NB4 (cell line): ENCODE measurements at regions not wholly inside any gene's neighbourhood (a gene's known extent, or its start where the extent isn't known, plus 50 kb on each side); places are given as distances from the start of the nearest gene placed in this dataset.

Experiments
- MYC ChIP-seq: IDR thresholded peaks from 2 replicates; pipeline ENCODE4 v1.6.1; 2011; ENCODE audit warnings: low read depth, low read length
- POLR2A ChIP-seq: IDR thresholded peaks from 2 replicates; pipeline ENCODE4 v1.6.1; 2011; ENCODE audit warnings: mild to moderate bottlenecking; ENCODE audit not compliant: insufficient read length; ENCODE audit errors: extremely low read depth
- TF ChIP-seq, protein P1 (sequence below): IDR thresholded peaks from 2 replicates; pipeline ENCODE4 v1.6.1; 2011; ENCODE audit warnings: low read depth, low read length
- TF ChIP-seq, protein P2 (sequence below): IDR thresholded peaks from one replicate; pipeline ENCODE4 v1.5.1; 2012; ENCODE audit warnings: low read depth, low read length

DNA sequence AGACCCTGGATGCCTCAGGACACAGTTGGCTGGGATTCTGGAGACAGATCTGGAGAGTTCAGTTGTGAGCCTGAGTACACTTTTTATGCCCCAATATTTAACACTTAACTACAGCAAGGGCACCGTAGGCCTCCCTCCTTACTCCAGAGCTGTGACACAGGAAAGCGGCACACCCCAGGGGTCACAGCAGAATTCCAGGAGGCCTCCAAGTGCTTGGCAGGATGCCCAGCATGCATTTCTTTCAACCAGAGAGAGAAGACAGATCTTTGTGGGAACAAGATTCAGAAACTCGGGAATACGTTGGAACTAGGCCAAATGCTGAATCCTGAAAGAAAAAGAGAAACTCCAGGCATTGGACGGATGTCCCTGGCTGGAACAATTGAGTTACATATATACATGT lies 199.2 kb upstream of the NT5C1B start:
- TF ChIP-seq POLR2A (no peak), MYC (no peak)
- TF ChIP-seq, protein P1, sequence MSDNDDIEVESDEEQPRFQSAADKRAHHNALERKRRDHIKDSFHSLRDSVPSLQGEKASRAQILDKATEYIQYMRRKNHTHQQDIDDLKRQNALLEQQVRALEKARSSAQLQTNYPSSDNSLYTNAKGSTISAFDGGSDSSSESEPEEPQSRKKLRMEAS = no peak
- TF ChIP-seq, protein P2, sequence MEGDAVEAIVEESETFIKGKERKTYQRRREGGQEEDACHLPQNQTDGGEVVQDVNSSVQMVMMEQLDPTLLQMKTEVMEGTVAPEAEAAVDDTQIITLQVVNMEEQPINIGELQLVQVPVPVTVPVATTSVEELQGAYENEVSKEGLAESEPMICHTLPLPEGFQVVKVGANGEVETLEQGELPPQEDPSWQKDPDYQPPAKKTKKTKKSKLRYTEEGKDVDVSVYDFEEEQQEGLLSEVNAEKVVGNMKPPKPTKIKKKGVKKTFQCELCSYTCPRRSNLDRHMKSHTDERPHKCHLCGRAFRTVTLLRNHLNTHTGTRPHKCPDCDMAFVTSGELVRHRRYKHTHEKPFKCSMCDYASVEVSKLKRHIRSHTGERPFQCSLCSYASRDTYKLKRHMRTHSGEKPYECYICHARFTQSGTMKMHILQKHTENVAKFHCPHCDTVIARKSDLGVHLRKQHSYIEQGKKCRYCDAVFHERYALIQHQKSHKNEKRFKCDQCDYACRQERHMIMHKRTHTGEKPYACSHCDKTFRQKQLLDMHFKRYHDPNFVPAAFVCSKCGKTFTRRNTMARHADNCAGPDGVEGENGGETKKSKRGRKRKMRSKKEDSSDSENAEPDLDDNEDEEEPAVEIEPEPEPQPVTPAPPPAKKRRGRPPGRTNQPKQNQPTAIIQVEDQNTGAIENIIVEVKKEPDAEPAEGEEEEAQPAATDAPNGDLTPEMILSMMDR = no peak
